Hepatocyte (in vitro differentiated cells): ENCODE measurements at regions not wholly inside any gene's neighbourhood (a gene's known extent, or its start where the extent isn't known, plus 50 kb on each side); places are given as distances from the start of the nearest gene placed in this dataset.

Source experiments
- DNase-seq: peaks from one replicate; pipeline ENCODE4 v3.0.0-alpha.2; 2016; ENCODE audit warnings: low spot score
- H2AFZ ChIP-seq: fragments of 200-600 bp; sonication (generic); 2 replicates; pipeline ENCODE4 v1.6.0; 2016; ENCODE audit warnings: antibody characterized with exemption, mild to moderate bottlenecking
- H3K27ac ChIP-seq: fragments of 200-600 bp; sonication (generic); 2 replicates; pipeline ENCODE4 v1.5.1; 2016; ENCODE audit warnings: mild to moderate bottlenecking
- H3K27me3 ChIP-seq: fragments of 200-600 bp; sonication (generic); 2 replicates; pipeline ENCODE4 v1.6.1; 2016
- H3K36me3 ChIP-seq: fragments of 200-600 bp; sonication (generic); replicated peaks from 2 replicates; pipeline ENCODE4 v1.5.1; 2016; ENCODE audit warnings: low read depth; ENCODE audit not compliant: insufficient read depth
- H3K4me1 ChIP-seq: fragments of 200-600 bp; sonication (generic); 2 replicates; pipeline ENCODE4 v1.5.1; 2016; ENCODE audit warnings: mild to moderate bottlenecking, moderate library complexity; ENCODE audit not compliant: insufficient read depth
- H3K4me2 ChIP-seq: fragments of 200-600 bp; sonication (generic); 2 replicates; pipeline ENCODE4 v1.6.0; 2016
- H3K4me3 ChIP-seq: fragments of 200-600 bp; sonication (generic); 2 replicates; pipeline ENCODE4 v1.5.1; 2016; ENCODE audit warnings: mild to moderate bottlenecking
- H3K79me2 ChIP-seq: fragments of 200-600 bp; sonication (generic); 2 replicates; pipeline ENCODE4 v1.6.0; 2017; ENCODE audit warnings: mild to moderate bottlenecking
- H3K9me2 ChIP-seq: fragments of 200-600 bp; sonication (generic); replicated peaks from 2 replicates; pipeline ENCODE4 v1.6.0; 2017; ENCODE audit warnings: mild to moderate bottlenecking; ENCODE audit not compliant: insufficient read depth
- H3K9me3 ChIP-seq: fragments of 200-600 bp; sonication (generic); 2 replicates; pipeline ENCODE4 v1.5.1; 2016; ENCODE audit warnings: low read depth, mild to moderate bottlenecking
- H4K20me1 ChIP-seq: fragments of 200-600 bp; sonication (generic); 2 replicates; pipeline ENCODE4 v1.6.0; 2016; ENCODE audit warnings: mild to moderate bottlenecking; ENCODE audit not compliant: insufficient read depth, poor library complexity, severe bottlenecking
- CTCF ChIP-seq: fragments of 200-600 bp; sonication (generic); IDR thresholded peaks from 2 replicates; pipeline ENCODE4 v1.5.1; 2016; ENCODE audit warnings: antibody characterized with exemption, mild to moderate bottlenecking; ENCODE audit not compliant: poor library complexity
- EZH2 ChIP-seq: fragments of 200-600 bp; sonication (generic); IDR thresholded peaks from 2 replicates; pipeline ENCODE4 v1.6.1; 2016; ENCODE audit warnings: antibody characterized with exemption, mild to moderate bottlenecking, borderline replicate concordance
- EZH2phosphoT487 ChIP-seq: fragments of 200-600 bp; sonication (generic); IDR thresholded peaks from one replicate; pipeline ENCODE4 v1.6.1; 2018; ENCODE audit warnings: antibody characterized with exemption, mild to moderate bottlenecking, low read depth, moderate library complexity; ENCODE audit not compliant: unreplicated experiment, severe bottlenecking
- WGBS: methylation state at CpG from one replicate; pipeline ENCODE4 v1.1.6; 2016; ENCODE audit warnings: low lambda C conversion rate; ENCODE audit errors: missing lambda C conversion rate; 5-methylcytosine and 5-hydroxymethylcytosine counted together

GRCh38 chr9:88320748-88321415 lies 67.4 kb upstream of the SPIN1 start:
- no peak for TF ChIP-seq EZH2phosphoT487
- no peak for TF ChIP-seq CTCF
- no peak for TF ChIP-seq EZH2
- Histone ChIP-seq H3K79me2 (no peaks in the 10 kb centered on the region), H2AFZ (no peak overlapping the region), H3K4me3 (no peak overlapping the region), H3K4me1 (no peaks in the 10 kb centered on the region), H3K27me3 (no peaks in the 10 kb centered on the region), H3K9me2 (no peaks in the 10 kb centered on the region), H3K36me3 (no peaks in the 10 kb centered on the region), H3K27ac (no peak overlapping the region), H3K9me3 (no peaks in the 10 kb centered on the region), H3K4me2 (no peak overlapping the region), H4K20me1 (no peaks in the 10 kb centered on the region)
- no peak for DNase-seq
- 92% methylated on average over 11 of the region's 11 CpGs for WGBS

- Histone ChIP-seq H2AFZ (no peak overlapping the region), H3K36me3 (no peaks in the 10 kb centered on the region), H3K9me2 (no peaks in the 10 kb centered on the region), H3K4me3 (no peak overlapping the region), H3K27ac (no peak overlapping the region), H3K27me3 (no peaks in the 10 kb centered on the region), H4K20me1 (no peaks in the 10 kb centered on the region), H3K4me1 (no peaks in the 10 kb centered on the region), H3K79me2 (no peaks in the 10 kb centered on the region), H3K4me2 (no peak overlapping the region), H3K9me3 (no peaks in the 10 kb centered on the region)
- no peak for DNase-seq
- TF ChIP-seq EZH2 (no peak), EZH2phosphoT487 (no peak), CTCF (no peak)
- 70% methylated on average over 6 of the region's 6 CpGs for WGBS
Measured at GRCh38 chr9:88319936-88320747, 68.1 kb upstream of the SPIN1 start.

- Histone ChIP-seq H3K36me3 (no peaks in the 10 kb centered on the region), H4K20me1 (no peaks in the 10 kb centered on the region), H2AFZ (no peak overlapping the region), H3K4me2 (no peak overlapping the region), H3K9me2 (no peaks in the 10 kb centered on the region), H3K4me3 (no peak overlapping the region), H3K27me3 (no peaks in the 10 kb centered on the region), H3K4me1 (no peaks in the 10 kb centered on the region), H3K27ac (no peak overlapping the region), H3K79me2 (no peaks in the 10 kb centered on the region), H3K9me3 (no peaks in the 10 kb centered on the region)
- 52% methylated on average over 14 of the region's 15 CpGs for WGBS
- no peak for TF ChIP-seq EZH2phosphoT487
- TF ChIP-seq CTCF = no peak
- TF ChIP-seq EZH2 = no peak
- DNase-seq = no peak
Measured at GRCh38 chr9:88313364-88314220, 74.7 kb upstream of the SPIN1 start.
